ENCODE measurements at regions not wholly inside any gene's neighbourhood (a gene's known extent, or its start where the extent isn't known, plus 50 kb on each side); places are given as distances from the start of the nearest gene placed in this dataset.

- DNase-seq (no peak), ATAC-seq (no peak)
- Histone ChIP-seq H3K9me3 (no peaks in the 10 kb centered on the region), H3K27me3 (no peaks in the 10 kb centered on the region), H3K4me3 (no peak overlapping the region), H3K4me1 (no peaks in the 10 kb centered on the region), H3K27ac (no peak overlapping the region), H3K36me3 (no peaks in the 10 kb centered on the region)
- intact Hi-C loops (cut with DNase I) = no loop called here
- TF ChIP-seq, protein P1, sequence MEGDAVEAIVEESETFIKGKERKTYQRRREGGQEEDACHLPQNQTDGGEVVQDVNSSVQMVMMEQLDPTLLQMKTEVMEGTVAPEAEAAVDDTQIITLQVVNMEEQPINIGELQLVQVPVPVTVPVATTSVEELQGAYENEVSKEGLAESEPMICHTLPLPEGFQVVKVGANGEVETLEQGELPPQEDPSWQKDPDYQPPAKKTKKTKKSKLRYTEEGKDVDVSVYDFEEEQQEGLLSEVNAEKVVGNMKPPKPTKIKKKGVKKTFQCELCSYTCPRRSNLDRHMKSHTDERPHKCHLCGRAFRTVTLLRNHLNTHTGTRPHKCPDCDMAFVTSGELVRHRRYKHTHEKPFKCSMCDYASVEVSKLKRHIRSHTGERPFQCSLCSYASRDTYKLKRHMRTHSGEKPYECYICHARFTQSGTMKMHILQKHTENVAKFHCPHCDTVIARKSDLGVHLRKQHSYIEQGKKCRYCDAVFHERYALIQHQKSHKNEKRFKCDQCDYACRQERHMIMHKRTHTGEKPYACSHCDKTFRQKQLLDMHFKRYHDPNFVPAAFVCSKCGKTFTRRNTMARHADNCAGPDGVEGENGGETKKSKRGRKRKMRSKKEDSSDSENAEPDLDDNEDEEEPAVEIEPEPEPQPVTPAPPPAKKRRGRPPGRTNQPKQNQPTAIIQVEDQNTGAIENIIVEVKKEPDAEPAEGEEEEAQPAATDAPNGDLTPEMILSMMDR (IDR thresholded peaks at IDR 0.05) = no peak
- no peak for TF ChIP-seq POLR2A (IDR thresholded peaks at IDR 0.05)
Measured at GRCh38 chr12:40632171-40632570, 60.1 kb upstream of the CNTN1 start.

GRCh38 chr12:40632933-40633332 lies 59.3 kb upstream of the CNTN1 start:
- ATAC-seq = no peak
- Histone ChIP-seq H3K27ac (no peak overlapping the region), H3K36me3 (no peaks in the 10 kb centered on the region), H3K4me1 (no peaks in the 10 kb centered on the region), H3K27me3 (no peaks in the 10 kb centered on the region), H3K4me3 (no peak overlapping the region), H3K9me3 (no peaks in the 10 kb centered on the region)
- no peak for DNase-seq
- 30% methylated on average over 3 of the region's 3 CpGs for WGBS (ENCODE audit: insufficient coverage, low coverage, low lambda C conversion rate, missing lambda C conversion rate)
- no peak for TF ChIP-seq POLR2A (IDR thresholded peaks at IDR 0.05)
- TF ChIP-seq, protein P1 (IDR thresholded peaks at IDR 0.05) = no peak
- intact Hi-C loops (cut with DNase I) = no loop called here

DNA sequence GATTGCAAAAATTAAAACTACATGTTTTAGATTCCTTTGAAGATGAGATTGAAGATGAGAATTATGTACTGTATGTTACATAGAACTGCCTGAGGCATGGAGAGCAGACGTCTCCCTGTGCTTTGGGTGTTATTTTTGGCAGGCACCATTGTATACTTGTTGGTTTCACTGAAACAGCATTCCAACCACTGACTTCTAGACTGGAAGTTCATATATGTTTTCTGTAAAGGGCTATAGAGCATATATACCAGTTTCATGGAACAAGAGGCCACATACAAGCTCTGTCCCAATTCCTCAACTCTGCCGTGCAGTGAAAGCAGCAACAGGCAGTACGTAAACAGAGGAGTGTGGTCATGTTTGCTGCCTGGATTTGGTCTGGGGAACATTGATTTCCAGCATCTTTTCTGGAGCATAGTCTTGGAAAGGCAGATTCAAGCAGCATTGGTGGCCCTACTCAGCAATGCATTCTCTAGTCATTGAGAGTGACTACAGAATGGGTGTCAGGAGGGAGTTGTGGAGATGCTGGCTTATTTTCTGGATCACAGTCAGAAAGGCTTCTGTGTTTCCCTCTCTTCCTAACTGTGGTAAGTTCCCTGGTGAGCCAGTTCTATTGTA lies 57.6 kb upstream of the CNTN1 start:
- intact Hi-C loops (cut with DNase I) = no loop called here
- DNase-seq = no peak
- no peaks in the 10 kb centered on the region for H3K27me3 ChIP-seq
- H3K4me1 ChIP-seq = no peaks in the 10 kb centered on the region
- no peaks in the 10 kb centered on the region for H3K36me3 ChIP-seq
- TF ChIP-seq POLR2A (IDR thresholded peaks at IDR 0.05) = no peak
- TF ChIP-seq, protein P1 (IDR thresholded peaks at IDR 0.05) = no peak
- H3K27ac ChIP-seq = no peak overlapping the region
- ATAC-seq = peak in 2 of 4 donors; percentile 20 to 42
- no peaks in the 10 kb centered on the region for H3K9me3 ChIP-seq
- H3K4me3 ChIP-seq = no peak overlapping the region
- WGBS (ENCODE audit: insufficient coverage, low coverage, low lambda C conversion rate, missing lambda C conversion rate) = 37% methylated on average over 2 of the region's 3 CpGs

DNA sequence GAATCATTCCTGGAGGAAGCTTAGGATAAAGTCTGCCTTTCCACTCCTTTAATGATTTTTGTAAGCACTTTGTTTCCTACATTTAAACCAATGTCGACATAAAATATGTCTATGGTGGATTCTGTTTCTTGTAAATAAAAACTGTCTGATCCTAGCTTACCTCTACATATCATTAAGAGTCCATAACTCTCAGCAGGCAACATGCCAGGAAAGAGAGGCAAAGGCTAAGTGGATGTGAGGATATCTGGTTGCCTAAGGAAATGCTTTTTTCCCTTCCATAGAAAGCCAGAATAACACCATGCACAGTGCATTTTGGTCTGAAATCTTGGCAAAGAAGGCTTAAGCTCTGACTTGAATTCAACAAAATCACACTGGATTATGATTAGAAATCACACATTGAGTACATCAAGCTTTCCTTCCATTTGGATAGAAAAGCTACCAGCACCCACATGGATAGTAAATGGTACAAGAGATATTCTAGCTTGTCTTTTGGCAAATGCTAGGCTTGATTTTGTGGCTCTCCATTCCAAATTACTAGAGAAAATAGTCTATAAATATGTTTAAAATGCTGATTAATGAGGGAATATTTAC lies 57.0 kb upstream of the CNTN1 start:
- no peaks in the 10 kb centered on the region for H3K4me1 ChIP-seq
- no peaks in the 10 kb centered on the region for H3K27me3 ChIP-seq
- ATAC-seq = no peak
- TF ChIP-seq, protein P1 (IDR thresholded peaks at IDR 0.05) = no peak
- TF ChIP-seq POLR2A (IDR thresholded peaks at IDR 0.05) = no peak
- no peaks in the 10 kb centered on the region for H3K36me3 ChIP-seq
- intact Hi-C loops (cut with DNase I) = no loop called here
- no peak for DNase-seq
- WGBS (ENCODE audit: insufficient coverage, low coverage, low lambda C conversion rate, missing lambda C conversion rate) = 37% methylated on average over 1 of the region's 1 CpG
- H3K27ac ChIP-seq = no peak overlapping the region
- no peak overlapping the region for H3K4me3 ChIP-seq
- H3K9me3 ChIP-seq = no peaks in the 10 kb centered on the region

Small RNA genes in the stretch of these regions (small RNA-seq; reads per million reads assigned to genes)
- gene RNU6-713P = 0 reads per million in 2 experiments
